SKM-1 (cell line): ENCODE measurements at regions not wholly inside any gene's neighbourhood (a gene's known extent, or its start where the extent isn't known, plus 50 kb on each side); places are given as distances from the start of the nearest gene placed in this dataset.

ENCODE experiments used
- DNase-seq: peaks from one replicate; lab custom pipeline; 2025; ENCODE audit not compliant: unreplicated experiment; lab: John Stamatoyannopoulos, UW

- no peak for DNase-seq
These were observed 242.4 kb downstream of the LPIN1 start for GRCh38 chr2:11988691-11989353.

GRCh38 chr2:11989354-11989703 is 242.9 kb downstream of the LPIN1 start:
- DNase-seq = no peak

GRCh38 chr2:11990576-11990975 is 244.1 kb downstream of the LPIN1 start:
- DNase-seq = no peak

GRCh38 chr2:11993749-11994148 is 247.3 kb downstream of the LPIN1 start:
- DNase-seq = no peak

DNA sequence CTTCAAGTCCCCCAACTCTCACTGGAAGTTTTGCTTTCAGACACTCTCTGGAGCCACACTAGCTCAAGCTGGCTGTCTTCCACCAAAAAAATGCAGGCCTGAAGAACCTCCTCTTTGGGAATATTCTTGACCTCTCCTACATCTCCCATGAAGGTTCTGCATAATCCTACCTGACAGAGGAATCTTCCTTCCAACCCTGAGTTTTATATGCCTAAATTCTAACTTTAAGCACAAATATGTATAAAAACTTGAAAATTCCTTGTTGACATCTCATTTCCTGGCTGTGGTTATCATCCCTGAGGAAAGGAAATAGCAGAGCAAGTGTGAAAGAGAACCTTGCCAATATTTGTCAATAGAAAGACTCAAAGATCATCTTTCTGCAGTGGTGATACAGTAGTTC is 249.0 kb downstream of the LPIN1 start:
- DNase-seq = no peak

- DNase-seq = no peak
These were observed 250.2 kb downstream of the LPIN1 start for GRCh38 chr2:11996618-11997017.

- DNase-seq = no peak
These were observed 250.7 kb downstream of the LPIN1 start for GRCh38 chr2:11997142-11997541.

DNA sequence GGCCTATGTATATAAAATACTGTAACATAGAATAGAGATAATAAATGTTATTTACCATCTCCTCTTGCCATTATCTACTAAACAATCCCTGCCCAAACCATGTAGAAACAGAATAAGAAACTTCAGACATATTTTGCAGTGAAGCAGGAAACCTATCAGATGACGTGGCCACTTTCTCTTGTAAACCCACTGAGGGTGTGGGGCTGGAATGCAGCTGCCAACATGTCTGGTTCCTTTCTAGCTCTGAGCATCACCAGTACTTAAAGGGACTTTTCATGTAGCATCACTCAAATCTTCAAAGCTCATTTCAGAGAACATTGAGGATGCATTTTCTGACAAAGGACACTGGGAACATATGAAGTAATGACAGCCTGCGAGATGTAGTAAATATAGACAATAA is 251.8 kb downstream of the LPIN1 start:
- no peak for DNase-seq

GRCh38 chr2:11998626-11999378 is 252.4 kb downstream of the LPIN1 start:
- DNase-seq = no peak

GRCh38 chr2:12001621-12002020 is 255.2 kb downstream of the LPIN1 start:
- DNase-seq = no peak

DNA sequence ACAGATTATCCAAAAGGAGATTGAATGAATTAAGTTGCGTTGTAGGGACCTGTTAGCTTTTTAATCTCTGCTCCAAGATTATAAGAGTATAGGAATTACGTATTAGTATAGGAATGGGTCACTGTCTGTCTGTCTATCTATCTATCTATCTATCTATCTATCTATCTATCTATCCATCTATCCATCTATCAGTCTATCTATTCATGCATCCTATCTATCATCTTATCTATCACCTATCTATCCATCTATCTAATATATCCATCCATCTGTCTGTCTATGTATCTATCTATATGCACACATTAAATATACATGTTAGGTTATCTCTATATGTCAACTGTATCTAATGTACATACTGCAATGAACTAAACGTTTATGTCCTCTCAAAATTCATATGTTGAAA is 255.8 kb downstream of the LPIN1 start:
- no peak for DNase-seq

DNA sequence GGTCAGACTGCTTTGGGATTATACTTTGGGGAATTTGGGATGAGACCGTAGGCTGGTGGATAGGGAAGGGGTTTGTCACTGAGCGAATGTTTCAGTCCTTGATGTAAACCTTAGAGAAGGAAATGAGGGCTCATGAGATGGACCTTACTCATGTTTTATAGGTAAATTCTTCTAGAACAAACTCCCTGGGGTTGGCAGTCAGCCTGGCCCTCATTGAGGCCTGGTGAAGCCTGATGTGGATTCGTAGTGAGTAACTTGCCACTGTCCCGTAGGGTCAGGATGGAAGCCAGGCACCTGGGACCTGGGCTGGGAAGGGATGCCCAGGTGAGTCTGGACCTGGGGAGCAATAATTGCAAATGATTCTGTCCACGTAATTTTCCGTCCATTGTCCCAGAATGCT is 258.3 kb downstream of the LPIN1 start:
- no peak for DNase-seq

- DNase-seq = no peak
These were observed 259.7 kb downstream of the LPIN1 start for GRCh38 chr2:12005886-12006681.

DNA sequence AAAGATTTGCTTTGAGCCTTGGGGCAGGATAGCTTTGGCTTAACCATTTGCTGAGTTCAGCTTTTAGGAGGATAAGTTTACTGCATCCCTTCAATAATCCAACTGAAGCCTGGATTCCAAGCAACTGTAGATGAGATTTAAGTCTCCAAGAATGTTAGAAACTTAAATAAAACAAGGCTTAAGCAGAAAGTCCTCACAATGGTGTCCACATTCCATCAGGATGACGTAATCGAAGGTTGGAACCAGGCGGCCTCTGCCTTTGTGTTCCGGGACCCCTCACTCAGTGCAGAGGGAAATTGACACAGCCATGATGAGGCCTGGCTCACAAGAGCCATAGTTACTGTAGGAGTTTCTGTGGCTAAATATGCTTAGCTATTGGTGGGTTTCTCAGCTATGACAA is 260.4 kb downstream of the LPIN1 start:
- no peak for DNase-seq

- no peak for DNase-seq
These were observed 260.9 kb downstream of the LPIN1 start for GRCh38 chr2:12007282-12007681.

DNA sequence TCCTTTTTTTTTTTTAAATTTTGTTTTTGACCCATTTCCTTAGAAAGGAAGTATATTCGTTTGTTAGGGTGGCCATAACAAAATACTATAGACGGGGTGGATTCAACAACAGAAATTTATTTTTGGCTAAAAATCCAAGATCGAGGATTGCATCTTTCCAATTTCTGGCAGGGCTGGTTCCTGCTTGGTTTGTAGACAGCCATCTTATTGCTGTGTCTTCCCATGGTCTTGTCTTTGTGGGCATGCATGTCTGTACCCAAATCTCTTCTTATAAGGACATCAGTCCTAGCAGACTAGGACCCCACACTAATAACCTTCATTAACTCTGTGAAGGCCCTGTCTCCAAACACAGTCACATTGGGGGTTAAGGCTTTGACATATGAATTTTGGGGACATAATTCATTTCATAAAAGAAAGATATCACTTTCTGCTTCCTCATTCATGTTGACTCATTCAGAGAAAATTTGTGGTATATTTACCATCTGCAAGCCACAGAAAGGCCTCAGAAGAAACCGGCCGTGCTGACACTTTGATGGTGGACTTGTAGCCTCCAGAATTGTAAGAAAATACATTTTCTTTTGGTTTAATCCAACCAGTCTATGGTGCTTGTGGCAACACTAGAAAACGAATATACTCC is 262.1 kb downstream of the LPIN1 start:
- no peak for DNase-seq

- no peak for DNase-seq
These were observed 263.0 kb downstream of the LPIN1 start for GRCh38 chr2:12009323-12009905.

- DNase-seq = no peak
These were observed 263.6 kb downstream of the LPIN1 start for GRCh38 chr2:12010059-12010458.

GRCh38 chr2:12010779-12011178 is 264.3 kb downstream of the LPIN1 start:
- no peak for DNase-seq

GRCh38 chr2:12014088-12014960 is 267.9 kb downstream of the LPIN1 start:
- DNase-seq = no peak
